Fibroblast of skin of left quadriceps (primary cell): ENCODE measurements at regions not wholly inside any gene's neighbourhood (a gene's known extent, or its start where the extent isn't known, plus 50 kb on each side); places are given as distances from the start of the nearest gene placed in this dataset.

ENCODE experiments used
- DNase-seq, 2 experiments: peaks; one replicate each; pipeline ENCODE4 v3.0.0-alpha.2; 2013; ENCODE audit warnings: low read depth in 2 of 2

- peak in 1 of 2 experiments; percentile 3 for DNase-seq
Observed at GRCh38 chr13:109599901-109600657, 186.3 kb downstream of the IRS2 start.

DNA sequence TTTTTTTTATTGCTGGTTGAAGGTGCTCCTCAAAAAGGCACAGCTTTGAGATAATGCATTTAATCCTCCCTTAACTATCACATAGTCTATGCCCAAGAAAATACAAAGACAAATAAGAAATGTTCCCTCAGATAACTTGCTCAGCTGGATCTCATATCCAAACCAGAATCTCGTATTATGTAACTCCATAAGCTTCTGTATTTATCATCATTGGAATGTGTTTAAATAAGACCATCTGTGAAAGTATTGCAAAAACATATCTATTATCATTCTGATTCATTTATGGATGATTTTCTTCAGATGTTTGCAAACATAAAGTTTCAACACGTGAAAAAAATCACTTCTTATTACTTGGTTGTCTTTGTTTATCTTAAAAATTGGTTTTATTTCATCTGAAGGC is 190.9 kb downstream of the IRS2 start:
- DNase-seq = peak; percentile 72 to 76

DNA sequence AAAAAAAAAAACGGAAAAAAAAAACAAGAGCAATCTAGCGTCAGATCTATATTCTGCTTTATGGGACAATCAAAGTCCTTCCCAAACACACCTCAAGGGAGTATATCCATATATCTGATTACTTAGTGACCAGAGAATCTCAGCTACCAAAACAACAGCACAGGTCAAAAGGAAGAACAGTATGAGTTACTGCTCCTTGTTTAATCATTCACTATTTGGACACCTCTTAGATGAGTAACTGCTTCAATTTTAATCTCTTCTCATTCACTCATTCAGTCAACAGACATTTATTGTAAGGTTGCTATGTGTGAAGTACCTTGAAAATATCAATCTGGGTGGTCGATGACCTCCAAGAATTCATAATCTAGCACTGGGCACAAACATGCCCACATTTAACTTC is 193.2 kb downstream of the IRS2 start:
- DNase-seq = no peak

GRCh38 chr13:109592770-109593169 is 193.6 kb downstream of the IRS2 start:
- DNase-seq = no peak

DNA sequence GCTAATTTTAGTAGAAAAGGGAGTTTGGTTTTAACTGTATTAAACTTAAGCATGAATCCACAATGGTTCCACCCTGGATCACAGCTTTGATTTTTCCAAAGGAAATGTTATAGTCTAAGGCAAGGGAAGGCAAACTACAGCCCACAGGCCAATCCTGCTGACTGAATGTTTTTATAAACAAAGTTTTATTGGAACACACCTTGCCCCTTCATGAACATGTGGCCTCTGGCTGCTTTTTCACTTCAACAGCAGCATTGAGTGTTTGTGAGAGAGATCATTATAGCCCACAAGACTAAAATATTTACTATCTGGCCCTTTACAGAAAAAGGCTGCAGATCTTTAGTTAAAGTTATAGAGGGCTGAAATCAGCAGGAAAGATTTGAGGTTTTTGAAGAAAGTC is 198.7 kb downstream of the IRS2 start:
- DNase-seq = no peak

GRCh38 chr13:109586509-109587346 is 199.7 kb downstream of the IRS2 start:
- no peak for DNase-seq

DNA sequence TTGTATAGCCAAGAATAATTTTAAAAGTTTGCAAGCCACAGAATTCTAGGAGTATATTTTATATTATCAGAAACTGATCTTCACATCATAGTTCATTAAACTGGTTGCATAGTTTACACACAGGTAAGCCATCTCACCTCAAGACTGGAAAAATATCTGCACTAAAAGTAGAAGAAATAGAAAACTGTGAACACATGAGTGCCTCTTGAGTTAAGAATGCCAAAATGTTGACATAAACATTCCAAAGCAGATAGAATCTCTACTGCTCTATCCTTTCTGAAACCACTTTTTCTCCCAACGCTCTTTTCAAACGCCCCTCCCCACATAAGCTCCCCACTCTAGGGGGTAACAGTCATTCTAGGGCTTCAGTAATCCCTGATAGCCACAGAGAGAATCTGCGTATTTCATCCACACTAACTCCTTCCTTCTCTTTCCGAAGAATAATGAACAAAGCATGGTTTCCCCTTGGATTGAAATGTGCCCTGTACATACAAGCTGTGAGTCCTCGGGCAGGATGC is 201.5 kb downstream of the IRS2 start:
- DNase-seq = no peak

DNA sequence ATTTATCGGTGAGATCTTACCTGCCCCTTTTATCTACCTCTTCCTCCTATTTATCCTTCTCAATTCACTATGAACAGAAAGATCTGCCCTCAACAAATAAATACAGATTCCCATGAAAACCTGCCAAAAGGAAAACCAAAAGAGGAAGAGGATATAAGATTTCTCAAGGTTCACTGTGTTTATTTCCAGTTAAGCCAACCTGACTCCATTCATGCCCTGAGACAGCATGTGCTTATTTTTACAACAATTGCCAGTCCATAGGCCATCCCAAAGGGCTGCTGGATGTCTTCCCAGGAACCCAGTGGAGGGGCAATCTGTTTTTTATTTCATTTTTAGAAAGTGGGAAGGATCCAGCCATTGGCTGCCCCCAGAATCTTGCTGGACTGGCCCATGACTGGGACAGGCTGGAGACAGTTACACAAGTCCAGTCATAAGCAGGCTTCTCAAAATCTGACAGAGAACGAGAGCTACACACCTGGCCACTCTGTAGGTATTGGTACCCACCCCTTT is 209.1 kb downstream of the IRS2 start:
- DNase-seq = no peak

GRCh38 chr13:109576331-109576813 is 210.0 kb downstream of the IRS2 start:
- no peak for DNase-seq

GRCh38 chr13:109575821-109576220 is 210.6 kb downstream of the IRS2 start:
- DNase-seq = no peak

- DNase-seq = no peak
Observed at GRCh38 chr13:109572389-109572788, 214.0 kb downstream of the IRS2 start.

- no peak for DNase-seq
Observed at GRCh38 chr13:109569958-109570711, 216.2 kb downstream of the IRS2 start.

DNA sequence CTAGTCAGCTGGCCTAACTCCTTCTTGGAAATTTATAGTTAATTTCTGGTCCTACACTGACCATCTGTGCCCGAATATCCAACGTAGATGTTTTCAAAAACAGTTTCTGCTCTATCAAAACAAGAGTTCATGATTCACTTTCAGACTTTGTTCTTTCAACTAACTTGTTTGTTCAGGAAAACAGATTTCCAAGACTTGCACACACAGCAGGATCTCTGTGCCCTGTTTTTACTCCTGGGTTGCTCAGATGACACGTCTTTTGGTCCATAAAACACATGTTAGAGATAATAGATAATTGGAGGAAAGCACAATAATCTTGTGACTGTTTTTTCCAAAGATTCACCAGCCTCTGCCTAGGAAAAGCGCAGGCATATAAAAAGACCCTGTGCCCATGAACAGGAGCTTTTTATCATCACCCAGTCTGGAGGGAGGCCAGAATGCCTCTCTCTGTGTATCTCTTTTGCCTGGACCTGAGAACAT is 218.0 kb downstream of the IRS2 start:
- DNase-seq = no peak

DNA sequence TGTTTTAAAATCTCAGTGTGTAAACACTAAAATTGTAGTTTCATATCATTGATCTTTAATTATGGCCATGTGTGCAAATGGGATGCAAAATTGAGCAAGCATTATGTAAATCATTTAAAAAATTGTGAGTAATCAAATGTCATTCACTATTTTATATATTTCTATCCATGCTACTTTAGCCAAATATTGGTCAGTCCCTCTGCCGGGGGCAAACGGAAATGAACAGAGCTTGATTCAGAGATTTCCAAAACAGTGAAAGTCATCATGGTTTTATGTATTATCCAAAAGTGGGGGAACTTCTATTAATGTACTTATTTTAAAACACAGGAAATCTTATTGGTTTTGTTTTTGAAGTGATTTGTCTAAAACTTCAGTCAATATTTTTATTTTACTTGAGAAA is 219.1 kb downstream of the IRS2 start:
- no peak for DNase-seq

- no peak for DNase-seq
Observed at GRCh38 chr13:109565877-109566276, 220.5 kb downstream of the IRS2 start.

GRCh38 chr13:109548374-109548773 is 238.0 kb downstream of the IRS2 start:
- no peak for DNase-seq

- no peak for DNase-seq
Observed at GRCh38 chr13:109547942-109548341, 238.4 kb downstream of the IRS2 start.

DNA sequence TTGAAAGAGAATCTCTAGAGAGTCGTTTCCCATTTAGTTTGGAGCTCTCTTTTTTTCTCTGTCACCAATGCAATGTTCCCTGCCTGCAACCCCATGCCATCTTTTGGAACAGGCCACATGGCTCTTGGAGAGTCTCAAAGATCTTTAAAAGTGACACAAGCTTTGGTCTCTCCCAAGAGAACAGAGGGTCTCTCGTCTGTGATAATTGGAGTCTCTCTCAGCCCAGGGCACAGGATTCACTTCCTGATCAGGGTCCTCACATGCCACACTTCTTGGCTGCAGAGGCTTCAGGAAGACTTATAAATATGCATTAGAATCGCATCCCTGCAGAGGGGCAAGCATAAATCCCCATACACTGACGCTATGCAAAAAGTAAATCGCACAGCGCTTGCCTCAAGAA is 240.5 kb downstream of the IRS2 start:
- DNase-seq = no peak

DNA sequence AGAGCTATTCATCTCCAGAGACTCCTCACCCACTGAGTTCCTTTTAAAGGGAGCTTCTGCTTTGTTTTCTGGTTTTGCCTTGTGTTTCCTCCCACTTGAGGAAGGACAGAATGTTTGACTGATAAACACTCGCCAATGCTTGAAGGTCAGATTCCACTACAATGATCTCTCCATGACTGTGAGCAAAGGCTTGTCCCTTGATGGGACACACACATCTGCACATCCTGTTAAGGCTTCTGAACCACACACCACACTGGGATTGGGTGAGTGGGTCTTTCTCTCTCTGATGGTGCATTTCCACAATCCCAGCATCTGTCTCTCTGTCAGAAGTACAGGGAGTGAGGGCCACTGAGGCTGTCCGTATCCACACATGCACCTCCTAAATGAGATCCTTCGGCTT is 245.3 kb downstream of the IRS2 start:
- no peak for DNase-seq

GRCh38 chr13:109537584-109537983 is 248.8 kb downstream of the IRS2 start:
- DNase-seq = no peak

DNA sequence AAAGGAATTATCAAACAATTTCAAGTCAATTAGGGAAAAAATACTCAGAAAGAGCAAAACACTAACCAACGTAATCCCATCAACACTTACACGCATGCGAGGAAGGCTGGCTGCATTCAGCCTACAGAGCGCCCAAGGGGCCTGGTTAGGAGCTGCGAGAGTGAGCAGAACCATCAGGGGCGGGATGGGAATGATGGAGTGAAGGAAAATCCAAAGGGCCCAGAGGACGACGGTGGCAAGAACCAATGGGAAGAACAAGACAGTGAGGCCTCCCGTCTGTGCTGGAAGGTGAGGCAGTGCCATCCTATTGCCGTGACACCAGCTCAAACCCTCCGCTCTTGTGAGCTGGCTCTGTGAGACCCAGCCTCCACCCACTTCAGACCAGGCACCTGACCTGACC is 253.0 kb downstream of the IRS2 start:
- DNase-seq = no peak

GRCh38 chr13:109529964-109530363 is 256.4 kb downstream of the IRS2 start:
- DNase-seq = no peak
